HG02973 (cell line): ENCODE measurements at regions not wholly inside any gene's neighbourhood (a gene's known extent, or its start where the extent isn't known, plus 50 kb on each side); places are given as distances from the start of the nearest gene placed in this dataset.

Experiments
- ATAC-seq: cut with Tn5 transposase; IDR thresholded peaks from one replicate; pipeline ENCODE4 v1.9.1; 2021; ENCODE audit warnings: moderate library complexity; ENCODE audit not compliant: unreplicated experiment

DNA sequence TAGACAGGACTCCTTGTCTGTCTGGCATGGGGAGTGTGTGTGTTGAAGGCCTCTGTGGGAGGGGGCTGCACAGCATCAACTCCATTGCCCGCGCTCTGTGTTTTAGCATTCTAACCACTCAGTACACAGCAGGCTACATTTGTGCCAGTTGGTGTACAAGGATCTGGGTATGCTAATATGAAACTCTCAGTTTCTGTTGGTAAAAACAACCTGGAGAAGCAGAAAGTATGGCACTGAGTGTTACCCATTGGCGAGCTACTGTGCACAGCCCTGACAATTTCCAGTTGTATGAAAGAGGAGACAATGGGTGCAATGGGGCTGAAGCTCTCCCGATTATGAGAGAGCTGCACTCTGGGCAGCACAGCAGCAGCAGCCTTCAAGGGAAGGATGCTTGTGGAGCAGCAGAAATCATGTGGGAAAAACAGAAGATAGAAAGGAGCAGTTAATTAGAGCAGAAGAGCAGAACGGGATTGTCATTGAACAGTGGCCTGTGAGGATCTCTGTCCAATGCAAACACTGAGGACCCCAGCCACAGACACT is 443.6 kb downstream of the CBLN2 start:
- no peak for ATAC-seq

- ATAC-seq, result no peak
Observed at GRCh38 chr18:72091369-72091768, 452.8 kb downstream of the CBLN2 start.

DNA sequence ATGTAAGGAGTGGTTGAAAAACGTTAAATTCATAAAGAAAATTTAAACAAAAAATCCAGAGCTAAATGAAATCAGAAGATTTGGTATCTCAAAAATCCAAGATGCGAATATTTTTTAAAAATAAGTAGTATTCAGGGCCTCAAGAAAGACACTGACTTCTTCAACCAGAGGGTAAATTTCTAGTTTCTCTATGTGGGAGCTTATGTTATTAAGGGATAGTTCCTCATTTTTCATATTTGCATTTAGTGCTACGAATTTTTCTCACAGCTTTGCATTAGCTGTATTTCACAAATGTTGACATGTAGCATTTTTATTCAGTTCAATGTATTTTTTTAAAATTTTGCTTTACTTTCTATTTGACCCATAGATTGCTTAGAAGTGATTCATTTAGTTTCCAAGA is 454.7 kb downstream of the CBLN2 start:
- no peak for ATAC-seq

GRCh38 chr18:72086421-72086820 is 457.7 kb downstream of the CBLN2 start:
- ATAC-seq, result no peak

DNA sequence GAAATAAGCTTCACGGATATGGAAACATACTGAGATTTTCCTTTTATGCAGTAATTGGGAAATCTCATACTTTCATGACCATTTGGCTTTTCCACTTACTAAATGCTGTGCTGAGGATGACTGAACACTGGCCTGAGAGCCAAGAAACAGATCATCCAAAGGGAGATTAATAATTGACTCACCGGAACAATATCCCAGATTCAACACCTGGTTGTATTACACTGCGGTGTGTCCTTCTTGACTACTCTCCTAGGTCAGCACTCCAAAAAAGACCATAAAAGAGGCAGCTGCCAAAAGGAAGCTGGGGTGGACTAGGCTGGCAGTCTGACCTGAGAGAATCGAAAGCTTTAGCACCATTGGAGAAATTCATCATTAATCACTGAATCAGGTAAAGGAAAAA is 469.1 kb downstream of the CBLN2 start:
- ATAC-seq, result no peak

GRCh38 chr18:72063001-72063400 is 481.1 kb downstream of the CBLN2 start:
- ATAC-seq, result no peak

- no peak for ATAC-seq
Observed at GRCh38 chr18:72058851-72059250, 485.3 kb downstream of the CBLN2 start.

GRCh38 chr18:72056171-72056570 is 488.0 kb downstream of the CBLN2 start:
- no peak for ATAC-seq

- no peak for ATAC-seq
Observed at GRCh38 chr18:72041313-72042032, 502.7 kb downstream of the CBLN2 start.

- no peak for ATAC-seq
Observed at GRCh38 chr18:72013427-72013850, 530.7 kb downstream of the CBLN2 start.

DNA sequence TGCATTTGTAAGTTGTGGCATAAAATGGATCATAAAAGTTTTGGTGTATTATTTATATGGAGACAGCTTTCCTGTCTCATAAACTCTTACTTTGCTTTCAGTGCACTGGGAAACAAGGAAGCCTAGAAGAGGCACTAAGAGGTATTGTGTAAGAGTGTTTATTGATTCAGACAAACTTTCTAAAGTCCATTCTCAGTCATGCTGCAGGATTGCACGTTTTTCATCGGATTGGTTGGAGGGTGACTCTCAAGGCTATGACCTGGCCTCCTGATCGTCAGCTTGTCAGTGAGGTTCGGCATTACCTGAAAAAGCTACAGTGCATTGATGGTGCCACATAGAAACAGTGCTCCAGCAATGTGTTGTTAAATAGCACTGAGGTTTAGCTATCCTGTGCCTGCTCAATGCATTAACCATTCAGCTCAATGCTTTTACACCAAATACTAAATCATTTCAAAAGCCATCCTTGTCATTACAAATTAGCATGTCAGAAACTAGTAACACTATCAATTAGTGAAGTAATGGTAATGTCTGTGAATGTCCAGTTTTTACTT is 545.5 kb downstream of the CBLN2 start:
- no peak for ATAC-seq

DNA sequence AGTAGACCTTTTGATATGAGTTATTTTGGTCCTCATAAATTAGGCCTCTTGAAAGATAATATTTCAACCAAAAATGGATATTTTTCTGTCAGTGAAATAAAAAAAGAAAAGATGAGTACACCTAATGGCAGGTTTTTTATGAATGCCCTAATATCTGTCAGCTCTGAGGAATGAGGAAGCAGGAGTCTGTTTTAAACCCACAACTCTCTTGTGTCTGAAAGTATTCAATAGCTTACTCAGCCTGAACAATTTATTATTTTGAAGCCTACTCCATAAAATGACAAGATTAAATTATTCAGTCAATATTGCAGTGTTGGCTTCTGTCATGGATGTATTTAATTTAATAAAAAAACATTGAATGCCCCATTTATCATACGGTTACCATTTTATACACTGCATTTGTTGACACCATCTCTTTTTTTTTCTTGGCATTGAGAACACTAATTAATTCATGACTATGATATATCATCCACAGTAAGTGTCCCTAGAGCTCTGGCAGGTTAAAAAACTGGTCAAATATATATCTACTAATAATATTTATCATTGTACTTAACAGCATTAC is 548.2 kb downstream of the CBLN2 start:
- ATAC-seq, result no peak

GRCh38 chr18:71994273-71994672 is 549.9 kb downstream of the CBLN2 start:
- ATAC-seq, result no peak

GRCh38 chr18:71989616-71990015 is 554.5 kb downstream of the CBLN2 start:
- no peak for ATAC-seq

- no peak for ATAC-seq
Observed at GRCh38 chr18:71986351-71987050, 557.6 kb downstream of the CBLN2 start.

- ATAC-seq, result no peak
Observed at GRCh38 chr18:71976744-71977143, 567.4 kb downstream of the CBLN2 start.

DNA sequence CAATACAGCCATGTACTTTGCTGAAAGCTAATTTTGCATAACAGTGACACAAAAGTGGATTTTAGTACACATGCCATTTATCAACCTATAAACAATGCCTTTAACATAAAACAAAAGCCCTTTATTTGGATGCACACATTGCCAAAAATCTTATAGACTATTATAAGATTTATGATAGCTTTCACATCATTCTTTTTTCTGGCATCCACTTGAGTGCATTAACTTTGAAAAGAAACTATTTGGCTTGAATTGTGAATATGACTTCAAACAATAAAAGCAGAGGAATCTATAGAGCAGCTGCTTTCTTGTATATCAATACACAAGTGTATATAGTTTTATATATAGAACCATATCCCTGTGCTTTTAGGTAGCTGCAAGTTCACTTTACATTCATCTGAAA is 577.4 kb downstream of the CBLN2 start:
- no peak for ATAC-seq

GRCh38 chr18:71958605-71959004 is 585.5 kb downstream of the CBLN2 start:
- ATAC-seq, result no peak

DNA sequence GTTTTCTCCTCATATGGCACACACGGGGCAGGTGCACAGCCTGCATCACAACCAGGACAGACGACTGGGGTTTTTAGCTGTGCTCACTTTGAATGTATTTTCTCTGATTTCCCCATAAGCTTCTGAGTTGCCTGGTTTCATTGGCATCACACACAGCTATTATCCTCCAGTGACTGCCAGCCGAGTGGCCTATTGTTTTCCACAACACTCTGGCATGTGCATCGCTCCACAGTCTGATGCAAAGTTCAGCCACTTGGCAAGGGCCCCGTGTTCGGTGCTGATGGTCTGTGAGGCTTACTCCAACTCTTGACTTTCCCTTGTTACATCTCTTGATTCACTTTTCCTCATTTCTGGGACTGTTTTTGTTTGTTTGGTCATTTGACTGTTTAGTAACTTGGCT is 593.1 kb downstream of the CBLN2 start:
- ATAC-seq, result no peak

DNA sequence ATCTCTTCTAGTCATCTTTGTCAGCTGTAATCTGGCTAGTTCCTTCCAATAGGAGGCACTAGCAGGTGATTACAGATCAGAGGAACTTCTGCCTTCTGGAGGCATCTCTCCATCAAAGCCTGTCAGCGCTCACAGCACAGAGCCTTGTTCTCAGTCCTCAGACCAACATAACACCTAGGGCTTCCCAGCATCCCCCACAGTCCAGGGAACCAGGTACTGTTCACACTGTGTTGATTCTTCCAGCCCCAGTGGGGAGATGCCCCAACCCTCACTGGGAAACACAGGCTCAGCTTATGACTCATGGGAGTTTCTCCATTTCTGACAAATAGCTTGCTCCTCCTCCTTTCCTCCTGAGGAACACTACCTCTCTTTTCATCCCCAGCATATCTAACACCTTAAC is 601.7 kb downstream of the CBLN2 start:
- ATAC-seq, result no peak

- ATAC-seq, result no peak
Observed at GRCh38 chr18:71939483-71939882, 604.7 kb downstream of the CBLN2 start.

DNA sequence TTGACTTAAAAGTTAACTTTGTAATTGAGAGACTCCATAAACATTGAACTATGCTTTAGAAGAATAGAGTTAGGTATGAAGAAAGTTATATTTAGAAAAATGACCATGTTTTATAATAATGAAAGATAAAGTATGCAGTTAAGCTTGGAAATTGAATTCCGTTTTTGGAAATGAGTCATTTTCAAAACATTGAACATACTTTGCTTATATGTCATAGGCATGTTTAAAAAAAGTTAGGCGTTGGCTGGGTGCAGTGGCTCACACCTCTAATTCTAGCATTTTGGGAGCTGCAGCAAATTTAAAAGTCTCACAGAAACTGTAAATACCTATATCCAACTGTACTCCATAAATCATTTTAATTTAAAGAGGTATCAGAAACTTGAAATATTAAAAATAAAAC is 607.4 kb downstream of the CBLN2 start:
- ATAC-seq, result no peak
